Colonic mucosa (tissue), 4 donors: ENCODE measurements at regions not wholly inside any gene's neighbourhood (a gene's known extent, or its start where the extent isn't known, plus 50 kb on each side); places are given as distances from the start of the nearest gene placed in this dataset.

Experiments used
- DNase-seq: peaks from one replicate; pipeline ENCODE4 v3.0.0-alpha.2; 2020
- H3K27ac ChIP-seq: fragments of 200-600 bp; one replicate; pipeline ENCODE4 v1.8.0; 2021
- H3K27me3 ChIP-seq: fragments of 200-600 bp; one replicate; pipeline ENCODE4 v1.8.0; 2021
- H3K36me3 ChIP-seq: fragments of 200-600 bp; one replicate; pipeline ENCODE4 v1.8.0; 2021
- H3K4me1 ChIP-seq: fragments of 200-600 bp; one replicate; pipeline ENCODE4 v1.8.0; 2021; ENCODE audit warnings: mild to moderate bottlenecking
- H3K4me3 ChIP-seq: fragments of 200-600 bp; one replicate; pipeline ENCODE4 v1.8.0; 2021
- H3K9ac ChIP-seq, 2 donors: one replicate each; pipeline ENCODE4 v1.7.0; 2013; ENCODE audit warnings: control low read depth in 2 of 2, low read depth in 2 of 2, low read length in 2 of 2
- H3K9me3 ChIP-seq: fragments of 200-600 bp; one replicate; pipeline ENCODE4 v1.8.0; 2021
- intact Hi-C: fragments of 100-400 bp; cut with DNase I; formaldehyde crosslinking; loops from one replicate; pipeline ENCODE4 v1.14.1; 2022
- TF ChIP-seq, protein P1 (sequence below): fragments of 200-600 bp; IDR thresholded peaks from one replicate; pipeline ENCODE4 v1.8.0; 2022; ENCODE audit warnings: antibody characterized with exemption, mild to moderate bottlenecking
- donor health status: healthy.
- donor health status: DM: no; HTN: no; CAD: no.
- donor health status: DM: no; HTN: no; CAD: no.

GRCh38 chr14:89067293-89067972 is 243.0 kb downstream of the TTC8 start:
- Histone ChIP-seq H3K36me3 (no peaks in the 10 kb centered on the region), H3K27me3 (no peaks in the 10 kb centered on the region), H3K4me1 (no peaks in the 10 kb centered on the region), H3K9me3 (no peaks in the 10 kb centered on the region), H3K4me3 (no peak overlapping the region), H3K27ac (no peak overlapping the region), H3K9ac (no peak overlapping the region)
- intact Hi-C loops, result no loop called here
- DNase-seq, result no peak
- TF ChIP-seq, protein P1, sequence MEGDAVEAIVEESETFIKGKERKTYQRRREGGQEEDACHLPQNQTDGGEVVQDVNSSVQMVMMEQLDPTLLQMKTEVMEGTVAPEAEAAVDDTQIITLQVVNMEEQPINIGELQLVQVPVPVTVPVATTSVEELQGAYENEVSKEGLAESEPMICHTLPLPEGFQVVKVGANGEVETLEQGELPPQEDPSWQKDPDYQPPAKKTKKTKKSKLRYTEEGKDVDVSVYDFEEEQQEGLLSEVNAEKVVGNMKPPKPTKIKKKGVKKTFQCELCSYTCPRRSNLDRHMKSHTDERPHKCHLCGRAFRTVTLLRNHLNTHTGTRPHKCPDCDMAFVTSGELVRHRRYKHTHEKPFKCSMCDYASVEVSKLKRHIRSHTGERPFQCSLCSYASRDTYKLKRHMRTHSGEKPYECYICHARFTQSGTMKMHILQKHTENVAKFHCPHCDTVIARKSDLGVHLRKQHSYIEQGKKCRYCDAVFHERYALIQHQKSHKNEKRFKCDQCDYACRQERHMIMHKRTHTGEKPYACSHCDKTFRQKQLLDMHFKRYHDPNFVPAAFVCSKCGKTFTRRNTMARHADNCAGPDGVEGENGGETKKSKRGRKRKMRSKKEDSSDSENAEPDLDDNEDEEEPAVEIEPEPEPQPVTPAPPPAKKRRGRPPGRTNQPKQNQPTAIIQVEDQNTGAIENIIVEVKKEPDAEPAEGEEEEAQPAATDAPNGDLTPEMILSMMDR, result no peak

GRCh38 chr14:89078021-89078795 is 253.8 kb downstream of the TTC8 start:
- Histone ChIP-seq H3K27ac (no peak overlapping the region), H3K4me3 (no peak overlapping the region), H3K36me3 (no peaks in the 10 kb centered on the region), H3K9ac (no peak overlapping the region), H3K9me3 (no peaks in the 10 kb centered on the region), H3K4me1 (no peaks in the 10 kb centered on the region), H3K27me3 (no peaks in the 10 kb centered on the region)
- no peak for DNase-seq
- intact Hi-C loops, result no loop called here
- TF ChIP-seq, protein P1, result no peak

DNA sequence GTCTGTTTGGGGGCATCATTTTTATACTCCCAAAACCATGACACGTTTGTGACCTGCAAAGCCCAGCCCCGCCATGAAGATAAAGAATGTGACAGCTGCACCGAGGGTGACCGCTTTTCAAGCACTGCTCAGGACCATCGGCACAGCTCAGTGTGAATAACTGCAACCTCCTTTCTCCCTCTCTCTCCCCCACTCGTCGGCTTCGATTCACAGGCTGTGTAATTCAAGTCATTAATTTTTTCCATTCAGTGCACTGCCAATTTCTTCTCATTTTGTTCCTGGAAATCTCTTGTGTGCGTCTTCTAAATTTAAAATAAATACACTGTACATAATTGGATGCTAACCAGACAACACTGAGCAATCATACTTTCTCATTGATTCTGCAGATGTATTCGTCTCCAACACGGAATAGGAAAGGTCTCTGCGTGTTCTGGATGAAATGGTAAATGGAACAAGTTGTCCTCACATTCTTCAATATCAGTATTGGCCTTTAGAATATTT is 260.8 kb downstream of the TTC8 start:
- intact Hi-C loops, result no loop called here
- TF ChIP-seq, protein P1, result no peak
- H3K27me3 ChIP-seq, result no peaks in the 10 kb centered on the region
- H3K9me3 ChIP-seq, result no peaks in the 10 kb centered on the region
- H3K36me3 ChIP-seq, result no peaks in the 10 kb centered on the region
- DNase-seq, result no peak
- no peak overlapping the region for H3K4me3 ChIP-seq
- no peak overlapping the region for H3K9ac ChIP-seq
- H3K4me1 ChIP-seq, result no peaks in the 10 kb centered on the region
- no peak overlapping the region for H3K27ac ChIP-seq

DNA sequence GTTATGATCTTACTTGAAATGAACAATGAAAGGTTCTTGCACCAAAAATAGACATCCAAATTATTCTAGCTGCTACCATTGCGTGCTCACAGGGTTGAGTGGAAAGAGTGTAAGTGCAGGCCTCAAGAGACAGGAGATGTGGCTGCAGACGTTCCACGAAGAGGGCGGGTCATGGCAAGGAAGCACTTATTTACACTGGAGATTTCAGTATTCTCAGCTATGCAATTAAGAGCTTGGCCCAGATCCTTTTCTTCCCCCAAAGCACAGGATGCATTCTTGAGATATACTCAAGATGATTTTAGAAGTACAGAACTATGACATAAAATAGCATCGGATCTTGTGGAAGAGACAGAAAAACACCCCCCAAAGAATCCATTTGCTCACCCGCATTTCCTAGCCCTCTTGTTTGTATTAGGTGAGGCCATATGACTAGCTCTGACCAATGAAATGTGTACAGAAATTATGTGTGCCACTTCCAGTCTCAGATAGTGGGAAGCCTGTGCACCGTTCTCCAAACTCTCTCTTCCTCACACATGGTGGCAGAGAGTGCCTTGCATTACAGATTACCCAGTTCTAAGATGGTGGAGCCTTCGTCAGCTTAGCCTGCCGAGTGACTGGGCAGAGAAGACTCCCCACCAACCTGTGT is 261.4 kb downstream of the TTC8 start:
- no peak overlapping the region for H3K27ac ChIP-seq
- H3K27me3 ChIP-seq, result no peaks in the 10 kb centered on the region
- H3K4me1 ChIP-seq, result no peaks in the 10 kb centered on the region
- no peak for DNase-seq
- H3K9ac ChIP-seq, result no peak overlapping the region
- TF ChIP-seq, protein P1, result no peak
- intact Hi-C loops, result no loop called here
- no peak overlapping the region for H3K4me3 ChIP-seq
- H3K36me3 ChIP-seq, result no peaks in the 10 kb centered on the region
- no peaks in the 10 kb centered on the region for H3K9me3 ChIP-seq

GRCh38 chr14:89088530-89088929 is 264.1 kb downstream of the TTC8 start:
- no peak overlapping the region for H3K27ac ChIP-seq
- H3K36me3 ChIP-seq, result no peaks in the 10 kb centered on the region
- no peaks in the 10 kb centered on the region for H3K4me1 ChIP-seq
- no peaks in the 10 kb centered on the region for H3K27me3 ChIP-seq
- intact Hi-C loops, result no loop called here
- no peak overlapping the region for H3K9ac ChIP-seq
- DNase-seq, result no peak
- no peaks in the 10 kb centered on the region for H3K9me3 ChIP-seq
- no peak overlapping the region for H3K4me3 ChIP-seq
- TF ChIP-seq, protein P1, result no peak
